ENCODE measurements at regions not wholly inside any gene's neighbourhood (a gene's known extent, or its start where the extent isn't known, plus 50 kb on each side); places are given as distances from the start of the nearest gene placed in this dataset.

GRCh38 chr1:224817382-224817781 is 112.1 kb upstream of the DNAH14 start:
- DNase-seq (ENCODE audit: low spot score): no peak
- TF ChIP-seq ZNF114 (CRISPR knock-in tag; IDR thresholded peaks at IDR 0.05) (no peak), STAT1 (IDR thresholded peaks at IDR 0.05; ENCODE audit: unreplicated experiment) (no peak), CTCF (conservative IDR thresholded peaks at IDR 0.05; ENCODE audit: low read depth in 2 of 2) (no peak), NANOG (IDR thresholded peaks at IDR 0.05; ENCODE audit: borderline replicate concordance) (no peak), JUNB (IDR thresholded peaks at IDR 0.05; ENCODE audit: unreplicated experiment) (no peak), EZH2phosphoT487 (IDR thresholded peaks at IDR 0.05; ENCODE audit: unreplicated experiment) (no peak), EZH2 (IDR thresholded peaks at IDR 0.05; ENCODE audit: low read depth, unreplicated experiment) (no peak)
- Mint-ChIP-seq H3K36me3 (ENCODE audit: low read depth) (peaks cover 31% of the 10 kb centered on the region), H3K27ac (no peak overlapping the region), H3K9me3 (peaks cover 34% of the 10 kb centered on the region), H3K4me3 (no peak overlapping the region), H3K27me3 (ENCODE audit: insufficient read depth, low read depth, poor library complexity) (peaks cover 2% of the 10 kb centered on the region), H3K4me1 (peaks cover 6% of the 10 kb centered on the region; the same call in 2 of the 3 replicates)
- Histone ChIP-seq H4K20me1 (replicated peaks; ENCODE audit: insufficient read depth) (no peaks in the 10 kb centered on the region), H3F3A (replicated peaks; ENCODE audit: low read depth) (no peaks in the 10 kb centered on the region), H3K36me3 (ENCODE audit: insufficient read depth) (no peaks in the 10 kb centered on the region), H3K4me1 (ENCODE audit: insufficient read depth) (no peaks in the 10 kb centered on the region), H3K4me2 (no peak overlapping the region), H3K27me3 (ENCODE audit: insufficient read depth) (no peaks in the 10 kb centered on the region), H3K4me3 (no peak overlapping the region), H3K9me2 (ENCODE audit: insufficient read depth) (peaks cover 10% of the 10 kb centered on the region; the same call in 1 of the 2 replicates), H3K79me2 (replicated peaks; ENCODE audit: insufficient read depth) (no peaks in the 10 kb centered on the region), H3K27ac (ENCODE audit: low read depth) (no peak overlapping the region), H2AFZ (peak overlapping the region; percentile 63; the same call in 1 of the 2 replicates)
- no peak for ATAC-seq

- Histone ChIP-seq H3K4me2 (no peak overlapping the region), H3K36me3 (ENCODE audit: insufficient read depth) (peaks cover 4% of the 10 kb centered on the region), H3K9me2 (ENCODE audit: insufficient read depth) (peaks cover 9% of the 10 kb centered on the region; the same call in 1 of the 2 replicates), H4K20me1 (replicated peaks; ENCODE audit: insufficient read depth) (no peaks in the 10 kb centered on the region), H3K4me3 (no peak overlapping the region), H3K27ac (ENCODE audit: low read depth) (no peak overlapping the region), H3K27me3 (ENCODE audit: insufficient read depth) (no peaks in the 10 kb centered on the region), H3F3A (replicated peaks; ENCODE audit: low read depth) (no peaks in the 10 kb centered on the region), H3K4me1 (ENCODE audit: insufficient read depth) (no peaks in the 10 kb centered on the region), H3K79me2 (replicated peaks; ENCODE audit: insufficient read depth) (no peaks in the 10 kb centered on the region), H2AFZ (no peak overlapping the region)
- ATAC-seq (no peak), DNase-seq (ENCODE audit: low spot score) (no peak)
- Mint-ChIP-seq H3K9me3 (peaks cover 28% of the 10 kb centered on the region), H3K27me3 (ENCODE audit: insufficient read depth, low read depth, poor library complexity) (peaks cover 2% of the 10 kb centered on the region), H3K36me3 (ENCODE audit: low read depth) (peaks cover 26% of the 10 kb centered on the region), H3K27ac (no peak overlapping the region), H3K4me1 (peaks cover 6% of the 10 kb centered on the region; the same call in 2 of the 3 replicates), H3K4me3 (no peak overlapping the region)
- TF ChIP-seq CTCF (conservative IDR thresholded peaks at IDR 0.05; ENCODE audit: low read depth in 2 of 2) (no peak), ZNF114 (CRISPR knock-in tag; IDR thresholded peaks at IDR 0.05) (no peak), EZH2phosphoT487 (IDR thresholded peaks at IDR 0.05; ENCODE audit: unreplicated experiment) (no peak), EZH2 (IDR thresholded peaks at IDR 0.05; ENCODE audit: low read depth, unreplicated experiment) (no peak), ETS1 (IDR thresholded peaks at IDR 0.05) (no peak), NANOG (IDR thresholded peaks at IDR 0.05; ENCODE audit: borderline replicate concordance) (no peak), REST (IDR thresholded peaks at IDR 0.05; ENCODE audit: unreplicated experiment) (no peak), ZNF331 (CRISPR knock-in tag; IDR thresholded peaks at IDR 0.05; ENCODE audit: low read depth) (no peak), JUNB (IDR thresholded peaks at IDR 0.05; ENCODE audit: unreplicated experiment) (no peak), POLR2AphosphoS5 (IDR thresholded peaks at IDR 0.05; ENCODE audit: low read depth) (no peak), STAT1 (IDR thresholded peaks at IDR 0.05; ENCODE audit: unreplicated experiment) (no peak)
These were observed 109.6 kb upstream of the DNAH14 start for GRCh38 chr1:224819861-224820260.
